Cardiac septum (tissue), 1 donor: ENCODE measurements at regions not wholly inside any gene's neighbourhood (a gene's known extent, or its start where the extent isn't known, plus 50 kb on each side); places are given as distances from the start of the nearest gene placed in this dataset.
"Not testable (repeated sequence)": the region's sequence is repeated elsewhere in the genome, so short reads cannot be mapped to it uniquely, and the experiment has no call there.

ENCODE experiments used
- DNase-seq: peaks from one replicate; pipeline ENCODE4 v3.0.0-alpha.2; 2020; ENCODE audit warnings: low spot score
- intact Hi-C: fragments of 100-400 bp; cut with DNase I; formaldehyde crosslinking; loops from one replicate; pipeline ENCODE4 v1.14.0; 2022
- donor health status: DM: no; HTN: no; CAD: no.

DNA sequence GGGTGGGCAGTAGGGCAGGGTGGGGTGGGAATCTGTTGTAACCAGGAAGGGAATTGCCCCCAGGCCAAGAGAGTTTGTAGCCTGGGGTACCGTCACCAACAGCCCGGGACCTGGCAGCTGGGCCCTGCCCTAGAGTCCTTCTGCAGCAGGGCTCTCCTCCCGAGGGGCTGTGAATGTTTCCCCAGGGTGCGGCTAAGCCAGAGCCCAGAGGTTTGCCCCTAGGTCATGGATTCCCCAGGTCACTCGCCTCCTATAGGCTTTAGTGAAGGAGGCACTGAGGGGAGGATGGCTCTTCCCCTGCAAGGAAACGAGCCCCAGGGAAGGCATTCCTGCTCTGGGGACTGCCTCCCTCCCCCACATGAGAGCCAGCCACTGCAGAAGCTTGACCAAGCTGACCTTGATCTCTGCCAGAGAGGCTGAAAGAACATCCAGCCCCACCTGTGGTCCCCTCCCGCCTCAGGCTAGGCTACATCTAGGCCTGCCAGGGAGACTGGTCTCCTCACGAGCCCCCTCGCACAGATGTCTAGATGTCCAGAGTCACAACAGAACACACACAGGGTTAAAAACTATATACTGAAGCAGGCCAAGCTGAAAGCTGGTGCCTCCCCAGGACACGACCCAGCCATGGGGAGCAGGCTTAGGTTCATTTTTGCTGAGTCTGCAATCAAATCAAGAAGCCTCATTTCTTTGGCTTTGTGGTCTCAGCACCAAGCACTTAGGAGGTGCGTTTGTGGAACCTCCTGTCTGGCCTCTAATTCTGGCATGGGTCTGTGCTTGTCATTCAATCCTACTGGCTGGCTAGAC is 69.1 kb upstream of the TAMM41 start:
- intact Hi-C loops = no loop called here
- no peak for DNase-seq

DNA sequence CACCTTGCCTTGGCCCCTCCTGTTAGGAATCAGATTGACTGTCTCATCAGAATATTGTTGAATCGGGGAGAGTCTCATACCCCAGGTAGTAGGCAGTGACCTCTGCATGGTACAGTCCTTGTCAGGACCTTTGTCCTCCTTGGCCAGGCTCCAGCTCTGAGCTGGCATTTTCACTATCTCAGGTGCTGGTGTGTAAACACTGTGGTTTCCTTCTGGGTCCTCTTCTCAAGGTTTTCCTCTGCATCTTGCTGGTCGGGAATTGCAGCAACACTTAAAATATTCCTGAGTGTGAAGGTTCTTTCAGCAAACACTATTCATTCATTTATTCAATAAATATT is 69.7 kb upstream of the TAMM41 start:
- DNase-seq, intact Hi-C loops: not testable (repeated sequence)

DNA sequence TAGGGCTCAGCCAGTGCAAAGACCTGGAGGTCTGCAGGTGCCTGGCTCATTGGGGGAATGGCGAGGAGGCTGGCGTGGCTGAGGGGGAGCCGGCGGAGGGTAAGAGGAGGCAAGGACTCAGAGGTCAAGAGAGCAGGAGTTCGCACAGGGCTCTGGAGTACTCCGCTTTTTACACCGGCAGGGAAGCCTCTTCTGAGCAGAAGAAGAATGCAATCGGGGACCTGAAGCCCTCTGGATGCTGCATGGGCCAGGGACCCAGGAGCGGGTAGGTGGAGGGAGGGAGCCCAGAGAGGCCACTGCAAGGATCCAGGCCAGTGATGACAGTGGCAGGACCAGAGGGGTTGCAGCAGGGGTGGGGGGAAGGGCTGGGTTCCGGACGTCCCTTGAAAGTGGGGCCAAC is 70.4 kb upstream of the TAMM41 start:
- intact Hi-C loops = no loop called here
- no peak for DNase-seq

DNA sequence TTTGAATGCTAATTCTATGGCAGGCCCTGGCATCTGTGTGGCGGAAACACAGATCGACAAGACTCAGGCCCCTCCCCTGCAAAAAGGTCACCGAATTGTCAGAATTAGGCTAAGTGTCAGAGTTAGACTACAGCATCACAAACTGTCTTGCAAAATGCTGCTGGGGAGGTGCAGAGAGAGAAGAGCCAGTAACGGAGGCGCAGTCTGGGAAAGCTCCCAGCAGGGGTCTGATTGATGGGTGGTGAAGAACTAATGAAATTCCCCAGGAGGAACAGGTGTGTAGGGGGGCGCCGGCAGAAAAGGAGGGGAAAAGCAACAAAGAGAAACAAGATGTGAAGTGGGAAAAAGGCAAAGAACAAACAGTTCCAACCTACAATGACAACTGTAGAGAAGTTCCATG is 72.7 kb upstream of the TAMM41 start:
- DNase-seq = no peak
- intact Hi-C loops = no loop called here

DNA sequence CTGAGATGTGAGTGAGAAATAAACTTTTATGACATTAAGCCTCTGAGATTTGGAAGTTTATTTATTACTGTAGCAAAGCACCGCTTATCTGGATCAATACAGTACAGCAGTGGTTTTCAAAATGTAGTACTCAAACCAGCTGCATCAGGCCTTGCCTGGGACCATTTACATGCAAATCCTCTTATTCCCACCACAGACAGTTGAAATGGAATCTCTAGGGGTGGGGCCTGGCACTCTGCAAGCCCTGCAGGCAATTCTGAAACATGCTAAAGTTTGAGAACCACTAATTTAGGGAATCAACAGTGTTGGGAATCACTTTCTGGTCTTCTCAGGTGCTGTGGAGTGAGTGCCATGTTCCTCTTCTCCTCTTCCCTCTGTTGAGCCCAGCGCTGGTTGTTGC is 77.8 kb upstream of the TAMM41 start:
- intact Hi-C loops = no loop called here
- no peak for DNase-seq

DNA sequence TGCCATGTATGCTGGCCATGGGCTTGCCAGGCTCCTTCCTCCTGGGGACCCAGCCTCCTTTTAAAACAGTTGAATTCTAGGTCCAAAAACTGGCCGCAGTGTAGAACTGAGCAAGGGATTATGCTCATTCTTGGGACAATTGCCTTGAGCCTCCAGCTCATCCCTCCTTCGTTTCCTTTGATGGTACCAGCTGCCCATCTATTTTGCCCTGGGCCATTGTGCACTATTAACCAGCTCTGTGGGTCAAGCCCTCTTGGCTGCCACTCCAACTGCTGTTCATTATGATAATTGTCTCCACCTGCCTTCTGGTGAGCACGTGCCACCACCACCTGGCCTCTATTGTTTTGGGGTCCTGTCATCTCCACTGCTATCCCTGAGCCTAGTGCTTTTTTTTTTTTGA is 75.8 kb upstream of the SYN2 start:
- intact Hi-C loops = no loop called here
- DNase-seq = no peak

DNA sequence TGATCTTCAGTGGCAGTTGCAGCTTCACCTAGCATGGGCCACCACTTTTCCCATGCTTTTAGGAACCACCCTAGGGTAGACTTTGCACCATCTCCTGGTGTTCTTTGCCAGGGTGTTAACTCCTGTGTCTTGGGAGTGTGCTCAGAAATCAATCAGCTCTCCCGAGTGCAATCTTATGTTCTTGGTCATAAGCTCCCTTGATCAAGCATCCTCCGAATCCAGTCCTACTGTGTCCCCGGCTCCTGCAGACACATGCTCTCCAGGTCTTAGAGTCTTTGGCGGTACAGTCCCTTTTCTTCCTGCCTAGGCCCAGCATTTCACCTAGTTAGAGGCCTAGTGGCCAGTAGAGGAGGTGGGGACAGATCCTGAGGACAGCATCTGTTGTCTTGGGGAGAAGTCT is 74.7 kb upstream of the SYN2 start:
- intact Hi-C loops = no loop called here
- DNase-seq = no peak

DNA sequence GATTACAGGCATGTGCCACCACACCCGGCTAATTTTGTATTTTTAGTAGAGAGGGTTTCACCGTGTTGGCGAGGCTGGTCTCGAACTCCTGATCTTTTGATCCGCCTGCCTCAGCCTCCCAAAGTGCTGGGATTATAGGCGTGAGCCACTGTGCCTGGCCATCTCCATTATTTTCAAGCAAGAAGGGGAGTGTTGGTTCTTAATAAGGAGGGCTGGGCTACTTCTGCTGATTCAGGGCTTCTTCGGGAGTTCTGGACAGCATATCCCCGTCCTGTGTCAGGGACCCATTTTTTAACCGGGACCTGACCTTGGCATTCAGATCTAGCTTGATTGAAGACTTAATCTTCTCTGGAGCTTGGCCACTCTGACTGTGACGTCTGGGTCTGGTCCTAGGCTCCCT is 74.1 kb upstream of the SYN2 start:
- DNase-seq = no peak
- intact Hi-C loops = no loop called here

DNA sequence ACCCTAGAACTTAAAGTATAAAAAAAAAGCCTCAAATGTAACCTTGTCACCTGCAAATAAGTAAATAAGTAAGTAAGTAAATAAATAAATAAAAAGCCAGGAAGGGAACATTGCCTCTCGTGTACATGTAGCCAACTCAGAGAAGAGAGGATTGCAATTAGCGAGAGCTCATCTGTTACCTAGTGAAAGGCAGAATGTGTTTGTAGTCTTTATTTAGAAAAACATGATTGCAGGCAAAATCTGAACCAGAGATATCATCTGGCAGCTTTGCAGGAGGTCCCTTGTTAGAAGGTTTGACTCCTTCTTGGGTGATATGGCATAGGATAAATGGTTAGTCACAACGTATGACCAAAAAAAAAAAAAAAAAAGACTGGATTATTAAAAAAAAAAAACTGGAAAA is 71.6 kb upstream of the SYN2 start:
- no peak for DNase-seq
- intact Hi-C loops = no loop called here

DNA sequence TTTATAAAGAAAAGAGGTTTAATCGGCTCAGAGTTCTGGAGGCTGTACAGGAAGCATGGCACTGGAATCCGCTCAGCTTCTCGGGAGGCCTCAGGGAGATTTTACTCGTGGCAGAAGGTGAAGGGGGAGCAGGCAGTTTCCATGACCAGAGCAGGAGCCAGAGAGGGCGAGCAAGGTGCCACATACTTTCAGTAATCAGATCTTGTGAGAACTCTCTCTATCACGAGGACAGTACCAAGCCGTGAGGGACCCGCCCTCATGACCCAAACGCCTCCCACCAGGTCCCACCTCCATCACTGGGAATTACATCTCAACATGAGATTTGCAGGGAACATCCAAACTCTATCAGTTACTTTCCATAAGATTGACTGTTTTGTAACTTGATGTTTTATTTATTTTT is 70.7 kb upstream of the SYN2 start:
- intact Hi-C loops = no loop called here
- DNase-seq = no peak

DNA sequence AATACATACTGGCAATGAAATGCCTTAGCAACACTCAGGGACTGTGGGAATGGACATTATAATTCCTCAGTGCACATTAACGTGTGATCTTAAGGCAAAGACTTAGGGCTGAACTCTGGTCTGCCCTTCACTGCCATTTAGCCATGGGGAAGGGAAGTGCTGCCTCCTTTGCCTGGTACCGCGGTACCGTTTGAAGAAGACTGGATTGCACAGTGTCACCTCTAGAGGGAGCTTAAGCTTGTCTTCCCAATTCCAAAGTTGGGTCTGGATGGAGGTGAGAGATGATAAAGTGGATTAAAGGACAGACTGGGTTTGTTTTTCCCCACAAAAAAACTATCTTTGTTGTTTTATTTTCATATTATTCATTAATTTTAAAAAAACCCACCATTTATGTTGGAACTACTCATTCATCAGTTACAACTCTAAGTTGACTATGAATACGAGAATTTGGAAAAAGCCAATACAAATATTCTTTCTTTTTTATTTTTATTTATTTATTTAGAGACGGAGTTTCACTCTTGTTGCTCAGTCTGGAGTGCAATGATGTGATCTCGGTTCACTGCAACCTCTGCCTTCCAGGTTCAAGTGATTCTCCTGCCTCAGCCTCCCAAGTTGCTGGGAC is 60.0 kb upstream of the SYN2 start:
- no peak for DNase-seq
- intact Hi-C loops = no loop called here

DNA sequence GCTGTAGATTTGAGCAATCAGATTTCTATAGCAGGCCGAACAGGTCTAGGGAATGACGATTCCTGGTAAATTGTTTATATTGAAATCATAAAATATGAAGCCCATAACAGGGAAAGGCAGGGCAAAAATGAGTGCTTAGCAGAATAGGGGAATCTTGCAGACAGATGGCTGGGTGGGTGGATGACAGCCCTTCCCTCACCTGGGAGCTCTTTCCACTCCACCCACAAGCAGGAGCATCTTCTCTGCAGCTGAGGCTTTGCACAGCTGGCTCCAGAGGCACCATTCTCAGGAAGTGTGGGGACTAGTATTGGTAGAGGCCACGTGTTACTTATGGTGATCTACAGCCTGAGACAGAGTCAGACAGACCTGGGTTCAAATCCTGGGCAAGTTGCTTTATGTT is 55.9 kb upstream of the SYN2 start:
- intact Hi-C loops = no loop called here
- no peak for DNase-seq

DNA sequence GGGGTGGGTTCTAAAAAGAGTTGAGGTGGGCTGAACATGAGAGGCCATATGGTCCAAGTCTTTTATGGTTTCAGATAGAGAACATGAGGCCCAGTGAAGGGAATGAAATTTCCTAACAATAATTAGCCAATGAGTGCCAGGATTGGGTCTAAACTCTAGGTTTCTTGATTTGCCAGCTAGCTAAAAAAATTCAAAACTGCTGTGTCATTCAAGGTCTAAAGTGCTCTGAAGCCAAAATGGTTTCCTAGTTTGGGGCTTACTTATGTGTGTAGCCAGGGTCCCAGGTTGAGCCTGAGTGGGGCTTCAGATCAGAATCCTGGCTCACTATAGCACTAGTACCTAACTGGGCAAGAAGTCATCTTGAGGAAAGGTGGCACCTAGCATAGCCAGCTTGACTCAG is 55.3 kb upstream of the SYN2 start:
- no peak for DNase-seq
- intact Hi-C loops = no loop called here

DNA sequence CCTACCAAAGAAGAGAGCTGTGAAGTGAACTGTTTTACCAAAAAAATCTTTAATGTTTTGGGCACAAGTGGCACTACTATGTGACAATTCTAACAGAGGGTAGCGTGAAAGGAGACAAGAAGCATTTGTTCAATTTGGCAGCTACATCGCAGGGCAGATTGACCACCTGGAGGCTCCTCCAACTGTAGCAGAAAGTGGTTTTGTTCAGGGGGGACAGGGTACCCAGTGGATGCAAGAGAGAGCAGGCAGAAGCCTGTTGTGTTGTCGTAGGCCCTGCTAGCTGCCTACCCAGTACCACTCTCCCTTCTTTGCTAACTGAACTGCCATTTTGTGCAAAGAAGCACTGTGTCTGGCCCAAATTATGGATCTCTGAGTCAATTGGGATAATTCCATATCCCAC is 54.8 kb upstream of the SYN2 start:
- intact Hi-C loops = no loop called here
- DNase-seq = no peak

DNA sequence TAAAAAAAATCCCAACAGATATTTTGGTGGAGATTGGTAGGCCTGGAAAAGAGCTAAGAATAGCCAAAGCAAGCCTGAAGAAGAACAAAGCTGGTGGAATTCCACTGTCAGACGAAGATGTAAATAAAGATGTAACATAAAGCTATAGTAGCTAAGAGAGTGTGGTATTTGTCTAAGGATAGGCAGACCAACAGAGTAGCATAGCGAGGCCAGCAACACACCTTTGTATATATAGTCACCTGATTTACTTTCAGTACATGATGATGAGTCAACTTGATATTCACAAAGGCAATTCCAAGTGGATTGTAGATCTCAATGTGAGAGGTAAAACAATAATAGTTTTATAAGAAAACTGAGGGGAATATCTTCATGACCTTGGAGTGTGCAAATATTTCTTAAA is 53.6 kb upstream of the SYN2 start:
- intact Hi-C loops = no loop called here
- DNase-seq = no peak

DNA sequence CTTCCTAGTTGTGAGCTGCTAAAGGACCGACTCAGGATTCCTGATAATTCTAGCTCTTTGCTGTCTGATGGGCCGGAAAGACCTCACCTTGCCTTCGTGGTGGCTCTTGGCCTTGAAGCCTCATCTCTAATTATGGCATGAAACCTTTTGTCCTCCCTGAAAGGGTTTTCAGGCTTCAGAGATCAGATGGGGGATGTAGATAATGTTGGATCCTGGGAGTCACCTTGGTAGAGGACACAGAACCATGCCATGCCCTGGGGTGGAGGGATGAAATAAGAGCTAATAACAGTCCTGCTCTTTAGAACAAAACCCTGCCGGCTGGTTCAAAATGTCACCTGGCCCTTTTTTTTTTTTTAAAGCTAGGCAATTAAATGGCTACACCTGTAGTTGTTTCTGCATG is 50.8 kb upstream of the SYN2 start:
- no peak for DNase-seq
- intact Hi-C loops = no loop called here

DNA sequence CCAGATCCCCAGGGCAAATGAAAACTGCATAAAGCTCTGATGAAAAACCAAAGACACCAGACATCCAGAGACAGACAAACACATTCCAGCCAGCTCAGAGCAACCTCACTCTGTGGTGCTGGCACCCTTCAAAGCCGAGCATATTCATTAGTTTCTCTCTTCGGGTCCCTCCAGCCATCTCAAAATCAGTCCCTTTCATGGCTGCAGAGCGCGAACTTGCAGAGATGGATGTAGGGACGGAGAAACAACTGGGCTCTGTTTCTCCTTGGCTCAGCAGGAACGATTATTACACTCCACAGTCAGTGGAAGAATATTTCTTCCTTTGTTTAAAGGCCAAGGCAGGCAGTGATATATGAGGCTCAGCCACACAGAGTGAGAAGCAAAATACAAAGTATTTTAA is 50.4 kb upstream of the SYN2 start:
- intact Hi-C loops = no loop called here
- no peak for DNase-seq

DNA sequence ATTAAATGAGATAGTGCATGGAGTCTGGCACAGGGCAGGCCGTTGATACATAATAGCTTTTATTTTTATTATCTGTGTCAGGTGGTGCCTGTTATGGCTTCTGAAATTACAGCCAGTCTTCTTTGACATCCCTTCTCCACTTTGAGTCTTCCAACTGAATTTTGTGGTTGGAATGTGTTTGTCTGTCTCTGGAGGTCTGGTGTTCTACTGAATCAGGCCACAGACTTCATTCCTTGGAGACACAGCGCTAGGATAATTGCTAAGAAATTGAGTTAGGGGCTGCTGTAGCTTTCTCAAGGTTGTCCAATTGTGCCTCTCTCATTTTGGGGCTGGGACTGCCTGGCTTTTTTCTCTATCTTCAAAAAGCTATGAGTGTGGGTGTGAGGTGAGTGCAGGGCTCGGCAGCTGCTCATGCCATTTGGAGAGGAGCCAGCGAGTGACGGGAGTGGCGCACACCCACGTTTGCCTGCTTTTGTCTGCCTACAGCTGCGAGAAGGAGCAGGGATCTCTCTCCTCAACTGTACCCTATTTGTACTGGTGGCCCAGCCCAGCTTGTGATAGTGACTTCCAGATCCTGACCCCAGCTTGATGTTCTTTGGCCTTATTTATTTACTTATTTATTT is 49.8 kb upstream of the SYN2 start:
- no peak for DNase-seq
- intact Hi-C loops = no loop called here
